Forelimb muscle (tissue), 1 donor: ENCODE measurements at regions not wholly inside any gene's neighbourhood (a gene's known extent, or its start where the extent isn't known, plus 50 kb on each side); places are given as distances from the start of the nearest gene placed in this dataset.
A peak's percentile ranks its signal among the peaks of the same experiment; 100 is the strongest.

ENCODE experiments used
- DNase-seq: peaks from one replicate; pipeline ENCODE4 v3.0.0-alpha.2; 2013; ENCODE audit warnings: low read depth

GRCh38 chr12:98344046-98344930 is 171.1 kb upstream of the TMPO start:
- DNase-seq: no peak

GRCh38 chr12:98345308-98345876 is 170.0 kb upstream of the TMPO start:
- DNase-seq: no peak

- DNase-seq: no peak
Observed at GRCh38 chr12:98351089-98351488, 164.3 kb upstream of the TMPO start.

GRCh38 chr12:98351784-98352183 is 163.6 kb upstream of the TMPO start:
- DNase-seq: no peak

GRCh38 chr12:98352218-98352811 is 163.1 kb upstream of the TMPO start:
- DNase-seq: no peak

DNA sequence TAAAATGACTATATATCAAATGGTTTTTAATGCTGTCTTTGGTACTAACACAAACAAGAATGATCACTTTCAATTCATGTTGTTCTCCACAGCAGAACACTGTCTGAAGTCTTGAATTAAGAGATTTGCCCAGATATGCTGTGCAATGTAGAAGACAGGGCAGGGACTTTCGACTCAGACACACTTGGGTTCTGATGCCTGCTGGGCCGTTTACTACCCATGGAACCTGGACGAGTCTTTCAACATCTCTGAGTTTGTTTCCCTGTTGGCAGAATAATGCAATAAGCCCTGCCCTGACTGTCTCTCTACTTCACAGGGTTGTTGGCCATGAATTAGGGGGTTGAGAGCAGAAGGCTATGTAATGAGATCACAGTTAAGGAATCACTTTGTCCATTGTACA is 162.6 kb upstream of the TMPO start:
- DNase-seq: no peak

DNA sequence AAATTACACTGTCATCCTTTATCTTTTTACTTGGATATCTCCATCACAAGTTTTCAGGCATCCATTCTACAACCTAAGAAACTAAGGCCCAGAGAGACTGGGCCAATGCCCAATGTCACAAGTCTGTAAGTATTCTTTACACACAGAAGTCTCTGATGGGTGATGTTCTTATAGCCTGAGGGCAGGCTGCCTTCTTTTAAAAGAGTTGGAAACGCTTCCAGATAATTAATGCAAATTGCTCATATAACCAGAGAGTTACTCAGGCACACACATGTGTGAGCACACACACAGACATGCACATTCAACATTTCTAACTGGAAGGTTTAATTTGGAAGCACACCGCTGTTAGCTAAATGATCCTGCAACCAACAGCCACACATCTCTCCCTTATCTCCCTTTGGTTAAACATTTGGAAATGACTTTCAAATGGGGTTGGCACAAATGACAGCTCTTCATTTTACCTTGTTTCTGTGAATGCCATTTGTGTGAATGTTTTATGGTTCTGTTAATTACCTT is 160.8 kb upstream of the TMPO start:
- DNase-seq: no peak

DNA sequence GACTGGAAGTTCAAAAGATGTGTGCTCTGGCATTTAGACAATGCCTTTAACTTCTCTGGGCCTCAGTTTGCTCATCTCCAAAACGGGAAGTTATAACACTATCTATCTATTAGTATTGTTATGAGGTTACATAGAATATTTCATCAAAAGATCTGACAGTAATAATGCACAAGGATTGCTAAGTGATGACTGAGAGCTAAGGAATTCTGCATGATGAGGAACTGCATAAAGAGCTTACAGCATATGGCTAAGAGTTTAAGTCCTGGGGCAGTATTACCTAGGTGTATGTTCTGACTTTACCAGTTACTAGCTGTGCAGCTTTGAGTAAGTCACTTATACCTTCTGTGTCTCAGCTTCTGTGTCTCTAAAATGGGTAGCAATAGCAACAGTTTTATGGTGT is 160.1 kb upstream of the TMPO start:
- DNase-seq: no peak

- DNase-seq: no peak
Observed at GRCh38 chr12:98355933-98356332, 159.5 kb upstream of the TMPO start.

DNA sequence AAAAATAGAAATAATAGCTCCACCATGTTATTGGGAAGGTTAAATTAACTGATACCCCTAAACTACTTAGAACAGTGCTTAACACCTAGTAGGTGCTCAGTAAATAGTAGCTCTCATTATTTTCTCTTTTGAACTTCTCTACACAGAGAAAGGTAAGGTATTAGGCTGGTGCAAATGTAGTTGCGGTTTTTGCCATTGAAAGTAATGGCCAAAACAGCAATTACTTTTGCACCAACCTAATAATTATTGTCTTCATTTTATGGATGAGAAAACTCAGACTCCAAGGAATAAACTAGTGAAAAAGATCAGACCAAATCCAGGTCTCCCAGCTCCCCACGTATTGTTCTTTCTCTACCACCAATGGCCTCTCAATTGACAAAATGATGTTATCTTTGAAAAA is 157.2 kb upstream of the TMPO start:
- no peak for DNase-seq

GRCh38 chr12:98359856-98360255 is 155.5 kb upstream of the TMPO start:
- DNase-seq: no peak

GRCh38 chr12:98360401-98360800 is 155.0 kb upstream of the TMPO start:
- DNase-seq: no peak

- DNase-seq: no peak
Observed at GRCh38 chr12:98369581-98369980, 145.8 kb upstream of the TMPO start.

GRCh38 chr12:98370976-98371375 is 144.4 kb upstream of the TMPO start:
- no peak for DNase-seq

DNA sequence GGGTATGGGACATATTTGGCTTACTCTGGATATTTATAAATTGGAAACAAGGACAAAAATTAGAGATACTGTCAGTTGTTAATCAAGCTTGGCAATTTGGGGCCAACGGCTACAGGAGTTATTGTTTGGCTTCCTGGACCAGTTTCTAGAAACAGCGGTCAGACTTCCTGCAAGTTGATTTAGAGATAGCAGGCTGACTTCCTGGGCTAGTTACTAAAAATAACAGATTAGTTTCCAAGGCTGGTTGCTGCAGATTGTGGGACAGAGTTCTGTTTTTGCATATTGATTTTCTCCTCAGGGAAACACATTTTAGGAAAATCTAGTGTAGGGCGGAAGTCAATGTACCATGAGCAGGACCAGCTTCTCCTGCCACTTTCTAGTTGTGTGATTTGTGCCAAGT is 144.0 kb upstream of the TMPO start:
- DNase-seq: no peak

DNA sequence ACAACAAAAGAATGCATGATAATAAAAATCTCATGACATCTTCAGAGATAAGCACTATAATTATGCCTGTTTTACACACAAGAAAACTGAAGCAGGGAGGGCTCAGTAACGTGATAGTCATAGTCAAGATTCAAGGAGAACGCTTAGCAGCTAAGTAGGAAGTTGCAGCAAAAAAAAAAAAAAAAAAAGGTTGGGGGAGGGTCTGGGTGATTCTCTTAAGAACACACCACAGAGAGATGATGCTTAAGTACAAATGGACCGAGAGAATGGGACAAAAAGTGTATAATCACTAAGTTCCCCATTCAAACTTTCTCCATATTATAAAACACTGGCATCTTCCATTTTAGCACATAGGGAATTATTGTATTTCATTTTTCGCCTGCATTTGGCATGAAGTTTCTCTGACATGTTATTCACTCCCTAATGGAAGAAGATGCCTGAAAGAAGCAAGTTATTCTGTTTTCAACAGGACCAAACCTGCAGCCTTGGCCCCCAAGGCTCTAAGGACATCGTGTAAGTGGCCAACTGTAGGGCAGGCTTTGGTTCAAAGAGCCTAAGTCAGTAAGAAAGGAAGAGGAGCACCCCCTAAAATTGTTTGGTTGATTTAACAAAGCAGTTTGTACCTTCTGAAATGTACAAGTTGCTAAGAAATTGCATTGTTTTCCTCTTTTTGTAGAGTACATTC is 142.9 kb upstream of the TMPO start:
- DNase-seq: no peak

DNA sequence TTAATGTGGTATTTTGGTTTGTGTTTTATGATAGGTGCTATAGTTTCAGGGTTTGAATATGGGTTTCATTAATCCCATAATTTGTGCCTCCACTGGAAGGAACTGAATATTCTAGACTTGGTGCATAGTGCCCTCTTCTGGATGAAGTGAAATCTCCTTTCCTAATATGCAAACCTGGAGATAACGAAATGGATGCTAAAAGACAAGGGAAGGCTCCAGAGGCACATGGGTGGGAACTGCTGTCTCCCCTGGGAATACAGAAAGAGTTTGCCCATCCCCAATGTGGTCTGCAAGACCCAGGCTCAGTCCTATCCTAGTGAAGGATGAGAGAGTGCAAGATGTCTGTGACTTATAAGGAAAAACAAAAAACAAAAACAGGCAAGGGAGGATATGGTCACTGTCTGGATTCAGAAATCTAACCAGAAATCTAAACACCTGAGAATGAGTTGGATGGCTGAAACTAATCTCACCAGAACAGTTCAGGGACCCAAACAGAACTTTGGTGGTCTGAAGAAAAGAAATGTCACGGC is 142.3 kb upstream of the TMPO start:
- DNase-seq: peak; percentile 26

DNA sequence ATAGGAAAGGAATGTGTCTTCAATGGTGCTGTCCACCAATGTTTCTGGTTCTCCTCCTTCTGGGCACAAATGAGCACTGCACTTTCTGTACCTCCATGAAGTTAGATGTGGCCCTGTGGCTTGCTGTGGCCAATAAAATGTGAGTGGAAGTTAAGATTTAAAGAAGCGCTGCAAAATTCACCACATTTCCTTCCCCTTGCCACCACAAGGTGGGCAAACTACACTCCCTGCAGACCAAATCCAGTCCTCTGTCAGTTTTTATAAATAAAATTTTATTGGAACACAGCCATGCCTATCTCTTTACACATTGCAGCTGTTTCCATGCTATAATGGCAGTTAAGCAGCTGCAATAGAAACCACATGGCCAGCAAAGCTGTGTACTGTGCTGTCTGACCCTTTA is 141.4 kb upstream of the TMPO start:
- DNase-seq: no peak

DNA sequence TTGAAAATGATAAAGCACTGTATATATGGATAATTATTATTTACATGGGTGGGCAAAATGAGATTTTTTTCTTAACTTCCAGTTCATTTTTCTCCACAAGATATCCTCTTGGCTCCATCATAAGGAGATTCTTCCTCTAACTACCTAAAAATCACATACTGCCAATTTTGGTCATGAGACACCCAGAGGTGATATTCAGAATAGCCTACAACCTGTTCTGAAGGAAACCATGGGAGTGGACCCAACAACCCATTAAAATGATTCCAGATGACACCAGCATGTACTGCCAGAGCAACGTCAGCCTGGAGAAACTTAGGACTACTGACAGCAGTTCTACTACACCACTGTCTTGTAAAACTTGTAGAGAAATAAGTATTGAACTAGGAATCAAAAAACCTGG is 136.3 kb upstream of the TMPO start:
- DNase-seq: no peak

DNA sequence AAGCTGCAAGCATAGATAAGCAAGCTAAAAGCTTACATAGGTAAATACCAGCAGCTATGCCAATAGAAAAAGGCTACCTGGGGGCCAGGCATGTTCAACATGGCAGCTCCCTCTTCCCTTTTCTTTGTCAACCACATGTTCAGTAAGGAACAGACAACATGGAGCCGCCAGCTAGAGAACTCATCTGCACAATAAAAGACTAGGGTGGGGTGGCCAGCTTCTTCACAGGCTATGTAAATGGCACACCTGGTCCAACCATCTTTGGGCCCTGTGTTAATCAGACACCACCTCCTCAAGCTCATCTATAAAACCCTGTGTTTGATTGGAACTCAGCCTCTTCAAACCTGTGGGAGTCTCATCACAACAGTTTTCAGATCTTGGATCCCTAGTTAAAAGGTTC is 129.7 kb upstream of the TMPO start:
- DNase-seq: no peak

- DNase-seq: no peak
Observed at GRCh38 chr12:98387444-98387843, 127.9 kb upstream of the TMPO start.

DNA sequence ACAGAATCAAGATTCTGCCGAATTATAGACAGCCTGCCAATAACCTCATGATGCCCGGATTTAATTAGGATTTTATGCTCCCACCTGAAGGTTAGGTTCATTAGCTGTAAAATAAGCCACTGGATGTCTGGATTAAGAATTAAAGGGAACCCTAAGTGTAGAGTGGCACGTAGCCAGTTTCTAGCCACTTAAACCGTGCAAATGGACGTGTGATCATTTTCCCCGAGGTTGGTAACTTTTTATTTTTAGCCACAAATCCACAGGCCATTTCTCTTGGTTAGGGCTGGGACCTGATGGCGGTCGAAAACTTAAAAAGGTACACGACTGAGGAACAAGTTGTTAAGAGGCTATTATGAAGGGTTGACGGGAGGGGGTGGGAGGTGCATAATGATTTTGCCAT is 127.3 kb upstream of the TMPO start:
- DNase-seq: no peak
